ENCODE measurements at regions not wholly inside any gene's neighbourhood (a gene's known extent, or its start where the extent isn't known, plus 50 kb on each side); places are given as distances from the start of the nearest gene placed in this dataset.

- TF ChIP-seq EZH2 (IDR thresholded peaks at IDR 0.05; ENCODE audit: borderline replicate concordance, insufficient read depth, low read length, poor library complexity, severe bottlenecking) (no peak), REST (IDR thresholded peaks at IDR 0.05; ENCODE audit: borderline replicate concordance) (no peak), MXI1 (conservative IDR thresholded peaks at IDR 0.05; ENCODE audit: poor library complexity, severe bottlenecking) (no peak)
- Histone ChIP-seq H3F3A (ENCODE audit: insufficient read depth, low read length, poor library complexity, severe bottlenecking) (no peaks in the 10 kb centered on the region), H3K4me3 (ENCODE audit: low read length) (no peak overlapping the region), H2AFZ (ENCODE audit: low read depth, low read length) (no peak overlapping the region), H3K27ac (ENCODE audit: low read length) (no peak overlapping the region), H3K9me2 (ENCODE audit: insufficient read depth, low read length) (no peaks in the 10 kb centered on the region), H3K36me3 (ENCODE audit: insufficient read depth, low read length) (no peaks in the 10 kb centered on the region), H3K27me3 (ENCODE audit: insufficient read depth, low read depth, low read length) (no peaks in the 10 kb centered on the region), H3K4me2 (ENCODE audit: low read length) (no peak overlapping the region), H3K9me3 (ENCODE audit: low read length) (no peaks in the 10 kb centered on the region), H4K20me1 (ENCODE audit: insufficient read depth) (no peaks in the 10 kb centered on the region), H3K9ac (ENCODE audit: low read length) (no peak overlapping the region), H3K79me2 (replicated peaks; ENCODE audit: insufficient read depth, low read length) (no peaks in the 10 kb centered on the region)
Observed at GRCh38 chr12:60630796-60631195, 1035.0 kb downstream of the SLC16A7 start.

- Histone ChIP-seq H3K79me2 (replicated peaks; ENCODE audit: insufficient read depth, low read length) (no peaks in the 10 kb centered on the region), H2AFZ (ENCODE audit: low read depth, low read length) (no peak overlapping the region), H3F3A (ENCODE audit: insufficient read depth, low read length, poor library complexity, severe bottlenecking) (no peaks in the 10 kb centered on the region), H3K27ac (ENCODE audit: low read length) (no peak overlapping the region), H3K27me3 (ENCODE audit: insufficient read depth, low read depth, low read length) (no peaks in the 10 kb centered on the region), H3K4me3 (ENCODE audit: low read length) (no peak overlapping the region), H3K36me3 (ENCODE audit: insufficient read depth, low read length) (no peaks in the 10 kb centered on the region), H3K9ac (ENCODE audit: low read length) (no peak overlapping the region), H4K20me1 (ENCODE audit: insufficient read depth) (no peaks in the 10 kb centered on the region), H3K9me3 (ENCODE audit: low read length) (peaks cover 13% of the 10 kb centered on the region), H3K9me2 (ENCODE audit: insufficient read depth, low read length) (no peaks in the 10 kb centered on the region), H3K4me2 (ENCODE audit: low read length) (no peak overlapping the region)
- TF ChIP-seq REST (IDR thresholded peaks at IDR 0.05; ENCODE audit: borderline replicate concordance) (no peak), EP300 (conservative IDR thresholded peaks at IDR 0.05; ENCODE audit: poor library complexity, severe bottlenecking) (no peak), MXI1 (conservative IDR thresholded peaks at IDR 0.05; ENCODE audit: poor library complexity, severe bottlenecking) (no peak), TAF1 (IDR thresholded peaks at IDR 0.05; ENCODE audit: low read depth) (no peak), RAD21 (conservative IDR thresholded peaks at IDR 0.05) (no peak), CTCF (IDR thresholded peaks at IDR 0.05; ENCODE audit: poor library complexity, severe bottlenecking) (no peak), EZH2 (IDR thresholded peaks at IDR 0.05; ENCODE audit: borderline replicate concordance, insufficient read depth, low read length, poor library complexity, severe bottlenecking) (no peak), SMC3 (conservative IDR thresholded peaks at IDR 0.05; ENCODE audit: poor library complexity) (no peak), POLR2AphosphoS5 (IDR thresholded peaks at IDR 0.05) (no peak)
Observed at GRCh38 chr12:60644076-60644475, 1048.2 kb downstream of the SLC16A7 start.

Measured in neural cell (in vitro differentiated cells).